ENCODE measurements at regions not wholly inside any gene's neighbourhood (a gene's known extent, or its start where the extent isn't known, plus 50 kb on each side); places are given as distances from the start of the nearest gene placed in this dataset.
"Not testable (repeated sequence)": the region's sequence is repeated elsewhere in the genome, so short reads cannot be mapped to it uniquely, and the experiment has no call there.

GRCh38 chr2:36287363-36288275 is 68.0 kb upstream of the CRIM1 start:
- no peak overlapping the region for H3K4me3 ChIP-seq (replicated peaks; ENCODE audit: low read depth, low read length)
- TF ChIP-seq, protein P1, sequence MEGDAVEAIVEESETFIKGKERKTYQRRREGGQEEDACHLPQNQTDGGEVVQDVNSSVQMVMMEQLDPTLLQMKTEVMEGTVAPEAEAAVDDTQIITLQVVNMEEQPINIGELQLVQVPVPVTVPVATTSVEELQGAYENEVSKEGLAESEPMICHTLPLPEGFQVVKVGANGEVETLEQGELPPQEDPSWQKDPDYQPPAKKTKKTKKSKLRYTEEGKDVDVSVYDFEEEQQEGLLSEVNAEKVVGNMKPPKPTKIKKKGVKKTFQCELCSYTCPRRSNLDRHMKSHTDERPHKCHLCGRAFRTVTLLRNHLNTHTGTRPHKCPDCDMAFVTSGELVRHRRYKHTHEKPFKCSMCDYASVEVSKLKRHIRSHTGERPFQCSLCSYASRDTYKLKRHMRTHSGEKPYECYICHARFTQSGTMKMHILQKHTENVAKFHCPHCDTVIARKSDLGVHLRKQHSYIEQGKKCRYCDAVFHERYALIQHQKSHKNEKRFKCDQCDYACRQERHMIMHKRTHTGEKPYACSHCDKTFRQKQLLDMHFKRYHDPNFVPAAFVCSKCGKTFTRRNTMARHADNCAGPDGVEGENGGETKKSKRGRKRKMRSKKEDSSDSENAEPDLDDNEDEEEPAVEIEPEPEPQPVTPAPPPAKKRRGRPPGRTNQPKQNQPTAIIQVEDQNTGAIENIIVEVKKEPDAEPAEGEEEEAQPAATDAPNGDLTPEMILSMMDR (IDR thresholded peaks at IDR 0.05; ENCODE audit: low read length, missing control alignments) = no peak
- DNase-seq (ENCODE audit: low read depth) = peak; percentile 83

GRCh38 chr2:36279506-36279905 is 76.1 kb upstream of the CRIM1 start:
- H3K4me3 ChIP-seq (replicated peaks; ENCODE audit: low read depth, low read length); DNase-seq (ENCODE audit: low read depth): not testable (repeated sequence)

GRCh38 chr2:36277881-36278523 is 77.6 kb upstream of the CRIM1 start:
- no peak for DNase-seq (ENCODE audit: low read depth)
- TF ChIP-seq, protein P1 (IDR thresholded peaks at IDR 0.05; ENCODE audit: low read length, missing control alignments) = no peak
- no peak overlapping the region for H3K4me3 ChIP-seq (replicated peaks; ENCODE audit: low read depth, low read length)

GRCh38 chr2:36277146-36277808 is 78.3 kb upstream of the CRIM1 start:
- TF ChIP-seq, protein P1 (IDR thresholded peaks at IDR 0.05; ENCODE audit: low read length, missing control alignments) = no peak
- H3K4me3 ChIP-seq (replicated peaks; ENCODE audit: low read depth, low read length) = no peak overlapping the region
- DNase-seq (ENCODE audit: low read depth) = peak; percentile 85

GRCh38 chr2:36271266-36271665 is 84.3 kb upstream of the CRIM1 start:
- TF ChIP-seq, protein P1 (IDR thresholded peaks at IDR 0.05; ENCODE audit: low read length, missing control alignments) = no peak
- DNase-seq (ENCODE audit: low read depth) = no peak
- no peak overlapping the region for H3K4me3 ChIP-seq (replicated peaks; ENCODE audit: low read depth, low read length)

DNA sequence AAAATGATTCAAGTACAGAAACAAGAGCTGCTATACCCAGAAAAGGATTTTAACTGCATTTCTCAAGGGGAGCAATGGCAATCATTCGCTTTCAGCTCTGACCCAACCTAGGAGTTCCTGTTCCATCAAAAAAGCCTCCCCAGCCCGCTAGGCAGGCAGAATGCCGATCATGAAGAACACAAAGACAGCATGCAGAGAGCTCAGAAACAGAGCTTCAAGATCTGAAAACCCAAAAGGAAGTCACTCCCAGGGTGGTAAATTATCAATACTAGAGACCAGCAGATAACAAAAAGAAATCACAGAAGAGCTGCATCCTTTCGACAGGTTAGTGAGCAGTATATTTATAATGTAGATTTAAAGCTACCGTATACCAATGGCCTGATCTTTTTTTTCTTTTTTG is 84.8 kb upstream of the CRIM1 start:
- no peak overlapping the region for H3K4me3 ChIP-seq (replicated peaks; ENCODE audit: low read depth, low read length)
- no peak for DNase-seq (ENCODE audit: low read depth)
- TF ChIP-seq, protein P1 (IDR thresholded peaks at IDR 0.05; ENCODE audit: low read length, missing control alignments) = no peak

DNA sequence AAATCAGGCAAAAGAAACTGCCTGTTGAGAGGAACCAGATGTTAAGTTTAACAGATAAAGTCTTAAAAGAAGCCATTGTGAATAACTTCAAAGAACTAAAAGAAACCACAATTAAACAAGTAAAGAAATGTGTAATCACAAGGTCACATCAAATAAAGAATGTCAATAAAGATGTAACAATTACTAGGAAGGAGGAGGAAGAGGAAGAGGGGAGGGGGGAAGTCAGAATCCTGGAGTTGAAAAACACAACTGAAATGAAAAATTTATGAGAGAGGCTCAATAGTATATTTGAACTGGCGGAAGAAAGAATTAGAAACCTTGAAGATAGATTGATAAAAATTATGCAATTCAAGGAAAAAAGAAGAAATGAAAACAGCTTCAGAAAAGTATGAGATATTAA is 88.4 kb upstream of the CRIM1 start:
- TF ChIP-seq, protein P1 (IDR thresholded peaks at IDR 0.05; ENCODE audit: low read length, missing control alignments) = no peak
- H3K4me3 ChIP-seq (replicated peaks; ENCODE audit: low read depth, low read length) = no peak overlapping the region

More for the DNA sequence above, 88.4 kb upstream of the CRIM1 start:
- DNase-seq (ENCODE audit: low read depth) = no peak
